IPS DF 4.7 (cell line): ENCODE measurements at regions not wholly inside any gene's neighbourhood (a gene's known extent, or its start where the extent isn't known, plus 50 kb on each side); places are given as distances from the start of the nearest gene placed in this dataset.
"Not testable (repeated sequence)": the region's sequence is repeated elsewhere in the genome, so short reads cannot be mapped to it uniquely, and the experiment has no call there.

Experiments
- DNase-seq: peaks from one replicate; pipeline ENCODE4 v3.0.0-alpha.2; 2013; ENCODE audit warnings: low spot score; ENCODE audit errors: extremely low read depth

DNA sequence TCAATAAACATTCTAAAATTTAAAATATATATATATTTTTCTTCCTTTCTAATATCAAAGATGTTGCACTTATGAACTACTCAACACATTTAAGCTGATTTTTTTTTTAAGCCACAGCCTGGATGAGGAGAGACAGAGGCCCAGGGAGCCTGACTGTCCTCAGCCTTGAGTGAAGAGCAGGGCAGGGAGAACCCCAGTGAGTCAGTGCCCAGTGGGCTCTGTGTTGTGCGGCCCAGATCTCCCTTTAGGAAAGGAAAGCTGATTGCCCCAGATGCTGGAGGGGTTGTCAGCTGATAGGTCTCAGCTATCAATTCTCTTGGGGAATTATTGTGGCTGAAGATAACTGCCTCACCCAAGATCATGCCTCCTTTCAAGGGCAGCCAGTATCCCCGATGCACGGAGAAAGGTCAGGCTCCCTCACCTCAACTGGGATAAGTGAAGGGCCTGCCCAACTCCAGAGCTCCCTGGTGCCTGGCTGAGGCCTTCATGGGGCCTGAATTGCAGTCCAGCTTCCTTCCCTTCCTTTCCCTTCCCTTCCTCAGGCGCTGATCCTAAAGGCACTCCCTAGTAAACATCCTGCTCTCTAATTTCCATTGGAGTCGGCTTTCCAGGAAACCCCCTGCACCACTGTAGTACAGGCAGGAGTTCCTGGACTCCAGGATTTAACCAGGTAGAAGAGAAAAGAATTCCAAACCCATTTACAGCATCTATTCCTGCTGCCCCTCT is 106.9 kb upstream of the ATL2 start:
- no peak for DNase-seq

DNA sequence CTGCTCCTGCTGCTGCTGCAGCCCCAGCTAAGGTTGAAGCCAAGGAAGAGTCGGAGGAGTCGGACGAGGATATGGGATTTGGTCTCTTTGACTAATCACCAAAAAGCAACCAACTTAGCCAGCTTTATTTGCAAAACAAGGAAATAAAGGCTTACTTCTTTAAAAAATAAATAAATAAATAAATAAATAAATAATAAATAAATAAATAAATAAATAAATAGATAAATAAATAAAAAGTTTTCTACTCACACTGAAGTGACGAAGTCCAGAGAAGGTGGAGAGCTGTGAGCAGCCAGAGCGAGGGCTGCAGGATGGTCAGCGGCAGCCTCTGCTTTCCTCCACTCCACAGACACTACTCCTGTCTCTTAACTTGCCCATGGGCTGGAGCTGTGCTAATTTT is 105.6 kb upstream of the ATL2 start:
- DNase-seq: not testable (repeated sequence)

DNA sequence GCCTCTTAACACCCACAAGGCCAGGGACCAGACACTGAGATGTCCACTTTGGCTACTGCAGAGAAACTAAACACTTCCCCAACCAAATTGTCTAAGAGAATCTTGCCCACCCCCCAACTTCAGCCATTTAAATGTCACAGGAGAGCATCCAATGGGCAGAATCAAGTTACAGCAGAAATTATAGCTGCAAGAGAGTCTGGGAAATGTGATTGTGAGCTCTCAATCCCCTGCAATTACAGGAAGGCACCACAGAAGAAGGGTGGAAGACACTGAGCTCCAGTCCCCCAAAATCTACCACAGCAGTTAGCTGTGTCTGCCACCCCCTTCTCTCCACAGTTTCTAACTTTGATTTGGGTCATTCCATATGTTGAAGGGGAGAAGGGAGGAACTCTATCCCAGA is 103.5 kb upstream of the ATL2 start:
- DNase-seq: no peak

DNA sequence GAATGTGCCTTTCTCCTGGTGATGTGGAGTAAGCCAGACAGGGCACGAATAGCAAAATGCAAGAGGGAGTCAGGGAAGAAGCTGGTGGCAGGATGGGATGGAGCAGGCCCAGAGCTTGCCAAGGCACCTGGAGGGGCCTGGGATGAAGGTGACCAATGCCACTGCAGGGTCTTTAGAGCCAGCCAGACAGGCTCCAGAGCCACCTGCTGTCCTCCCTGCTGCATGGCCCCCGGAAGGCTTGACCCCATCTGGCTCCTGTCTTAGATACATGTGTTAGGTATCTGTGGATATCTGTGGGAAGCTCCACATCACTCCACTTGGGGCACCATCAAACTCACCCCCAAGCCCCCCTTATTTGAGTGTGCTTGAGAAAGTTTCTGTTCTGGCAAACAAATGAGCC is 99.9 kb upstream of the ATL2 start:
- DNase-seq: no peak

DNA sequence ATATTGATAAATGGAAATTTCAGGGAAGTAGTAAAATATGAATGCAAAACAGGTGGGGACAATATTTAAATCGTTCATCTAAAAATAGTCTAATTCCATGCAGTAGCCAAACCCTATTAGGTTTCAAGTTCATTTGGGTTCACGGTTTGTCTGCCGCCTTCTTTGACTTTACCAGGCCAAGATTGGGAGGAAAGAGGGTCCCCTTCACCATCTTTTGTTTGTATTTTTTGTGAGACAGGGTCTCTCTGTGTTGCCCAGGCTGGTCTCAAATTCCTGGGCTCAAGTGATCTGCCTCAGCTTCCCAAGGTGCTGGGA is 98.5 kb upstream of the ATL2 start:
- DNase-seq: no peak

DNA sequence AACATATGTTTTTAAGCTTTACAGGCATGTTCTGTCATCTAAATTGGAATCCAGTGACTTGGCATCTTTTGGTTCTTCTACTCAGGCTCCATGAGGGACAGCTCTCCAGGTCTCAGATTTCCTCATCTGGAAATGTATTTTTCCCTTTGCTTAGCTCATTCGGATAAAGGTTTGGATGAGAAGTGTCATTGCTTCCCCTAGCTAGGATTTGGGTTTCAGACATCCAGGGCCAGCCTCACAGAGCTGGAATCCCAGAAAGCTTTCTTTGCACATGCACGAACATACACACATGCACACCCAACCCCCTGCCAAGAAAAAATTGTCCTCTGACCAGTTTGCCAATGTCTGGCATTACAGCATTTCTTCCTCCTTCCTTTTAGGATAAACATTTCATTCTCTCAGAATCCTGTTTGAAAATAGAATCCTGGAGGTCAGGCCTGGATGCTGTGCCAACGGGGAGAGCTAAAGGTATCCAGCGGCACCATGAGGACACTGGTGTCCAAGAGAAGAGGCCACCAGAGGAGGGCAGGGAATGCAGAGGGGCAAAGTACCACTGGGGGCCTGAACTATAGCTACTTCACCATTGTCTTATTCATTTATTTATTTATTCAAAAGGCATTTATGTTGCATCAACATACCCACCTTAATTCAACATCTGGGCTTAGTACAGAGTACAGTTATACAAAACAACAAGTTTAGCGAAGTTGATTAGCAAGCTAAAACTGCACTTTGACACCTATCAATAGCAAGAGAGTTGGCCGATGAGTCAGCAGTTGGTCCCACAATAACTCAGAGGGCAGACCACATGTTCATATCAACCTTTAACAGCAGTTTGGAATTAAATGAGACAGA is 97.9 kb upstream of the ATL2 start:
- DNase-seq: no peak

DNA sequence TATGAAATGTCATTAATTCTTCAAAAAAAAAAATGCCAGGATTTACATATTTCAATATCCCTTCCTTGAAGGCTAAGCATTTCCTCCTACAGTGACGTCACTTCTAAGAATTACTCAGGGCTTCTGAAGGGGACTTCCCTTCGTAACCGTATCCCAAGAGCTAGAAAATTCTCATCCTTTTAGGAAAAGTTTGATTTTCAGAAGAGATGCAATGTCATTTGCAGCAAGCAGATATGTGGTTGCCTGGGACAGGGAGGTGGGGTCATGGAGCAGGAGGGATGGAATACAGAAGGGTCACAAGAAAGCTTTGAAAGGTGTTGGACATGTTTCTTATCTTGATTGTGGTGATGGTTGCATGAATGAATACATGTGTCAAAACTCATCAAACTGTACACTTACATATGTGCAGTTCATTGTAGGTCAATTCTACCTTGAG is 97.0 kb upstream of the ATL2 start:
- DNase-seq: no peak

DNA sequence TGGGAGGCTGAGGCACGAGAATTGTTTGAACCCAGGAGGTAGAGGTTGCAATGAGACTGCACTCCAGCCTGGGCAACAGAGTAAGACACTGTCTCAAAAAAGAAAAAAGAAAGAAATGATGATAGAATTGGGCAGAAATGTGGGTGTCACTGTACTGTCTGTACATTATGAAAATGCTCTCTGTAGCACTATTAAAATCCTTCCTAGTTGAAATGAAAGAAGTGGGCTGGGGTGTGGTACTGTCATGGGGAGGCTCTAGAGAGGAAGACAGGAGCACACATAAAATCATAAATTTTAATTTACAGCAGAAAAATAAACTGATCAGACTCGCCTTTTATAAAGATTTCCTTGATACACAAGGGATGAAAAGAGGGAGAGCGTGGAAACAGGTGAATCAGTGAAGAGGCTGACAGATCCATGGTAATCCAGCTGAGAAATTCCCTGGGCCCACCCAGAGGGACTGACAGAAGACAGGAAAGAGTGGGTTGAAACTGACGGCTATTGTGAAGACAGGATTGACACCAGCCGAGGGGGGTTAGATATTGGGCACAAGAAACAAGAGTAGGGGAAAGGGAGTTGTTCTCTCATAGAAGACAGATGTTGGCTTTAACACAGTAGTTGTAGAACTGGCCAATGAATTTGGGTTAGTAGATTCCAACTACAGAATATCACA is 96.4 kb upstream of the ATL2 start:
- DNase-seq: no peak

DNA sequence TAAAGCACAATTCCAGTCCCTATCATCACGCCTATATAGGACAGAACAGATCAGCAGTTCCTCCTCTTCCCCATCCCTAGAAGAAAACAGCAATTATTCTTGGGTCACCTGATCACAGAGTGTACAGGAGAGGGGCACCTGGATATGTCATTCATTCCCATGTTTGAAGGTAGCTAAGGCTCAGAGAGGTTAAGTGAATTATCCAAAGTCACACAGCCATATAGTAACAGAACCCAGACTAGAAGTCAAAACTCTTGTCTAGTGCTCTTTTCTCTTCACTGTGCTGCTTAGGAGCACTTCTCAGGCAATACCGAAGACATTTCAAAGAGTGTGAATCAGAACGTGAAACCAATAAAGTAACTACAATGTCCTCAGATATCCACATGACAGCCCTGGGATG is 93.0 kb upstream of the ATL2 start:
- DNase-seq: no peak

DNA sequence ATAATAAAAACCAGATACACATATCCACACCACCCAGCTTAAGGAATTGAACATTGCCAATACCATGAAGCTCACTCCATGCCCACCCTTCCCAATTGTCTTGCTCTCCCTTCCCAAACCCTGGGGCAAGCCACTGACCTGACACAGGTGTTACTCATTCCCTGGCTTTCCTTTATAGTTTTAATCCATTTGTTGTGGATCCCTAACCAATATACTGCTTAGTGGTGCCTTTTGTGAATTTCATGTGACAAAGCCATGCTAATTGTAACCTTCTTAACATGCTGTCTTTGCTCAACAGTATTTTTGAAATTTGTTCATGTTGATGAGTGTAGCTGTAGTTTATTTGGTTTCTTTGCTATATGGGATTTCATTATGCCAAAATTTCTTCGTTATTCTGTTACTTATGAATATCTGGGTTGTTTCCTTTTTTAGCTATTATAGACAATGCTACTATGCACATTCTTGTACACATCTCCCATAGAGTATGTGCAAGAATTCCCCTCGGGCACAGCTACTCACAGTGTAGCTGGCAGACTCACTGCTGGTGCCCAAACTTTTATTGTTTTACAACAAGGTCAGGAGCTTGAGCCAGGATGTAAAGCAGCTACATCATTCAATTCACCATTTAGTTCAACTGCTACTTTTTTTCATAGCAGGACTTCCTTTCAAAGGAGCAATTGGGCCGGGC is 90.8 kb upstream of the ATL2 start:
- no peak for DNase-seq

DNA sequence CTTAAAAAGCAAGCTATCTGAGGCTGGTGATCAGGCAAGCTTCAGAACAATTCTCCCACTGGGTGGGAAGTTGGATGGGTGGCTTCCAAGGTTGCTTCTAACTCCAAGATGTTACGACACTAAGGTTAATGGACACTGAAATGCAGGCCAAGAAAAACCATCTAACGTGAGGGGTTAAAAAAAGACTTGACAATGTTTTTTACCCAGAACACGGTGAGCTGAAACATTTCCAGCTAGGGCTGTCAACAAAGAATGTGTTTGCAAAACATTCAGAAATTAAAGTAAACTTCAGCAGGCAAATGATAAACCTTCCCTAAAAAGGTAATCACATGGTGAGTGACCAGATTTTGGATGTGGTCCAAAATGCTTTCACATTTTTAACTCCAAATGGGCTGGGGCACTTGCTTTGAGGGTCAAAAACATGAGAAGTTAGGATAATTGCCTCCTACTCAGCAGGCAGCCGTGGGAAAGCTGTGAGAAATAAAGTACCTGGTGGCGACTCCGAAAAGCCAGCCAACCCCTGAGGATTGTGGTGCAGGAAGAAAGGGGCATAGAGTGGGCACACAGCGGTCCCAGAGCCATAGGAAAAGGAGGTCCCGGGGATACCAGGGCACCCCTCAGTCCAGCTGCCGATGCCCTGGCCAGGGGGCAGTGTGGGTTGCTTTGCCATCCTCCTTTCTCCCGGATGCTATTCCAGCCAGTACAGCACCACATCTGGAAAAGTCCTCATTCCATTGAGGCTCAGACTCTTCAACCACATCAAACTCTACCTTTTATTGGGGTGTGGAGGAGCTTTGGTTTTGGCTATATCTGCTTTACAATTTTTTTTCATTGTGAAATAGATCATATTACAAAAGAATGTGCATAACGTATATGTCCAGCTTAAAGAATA is 90.0 kb upstream of the ATL2 start:
- no peak for DNase-seq

DNA sequence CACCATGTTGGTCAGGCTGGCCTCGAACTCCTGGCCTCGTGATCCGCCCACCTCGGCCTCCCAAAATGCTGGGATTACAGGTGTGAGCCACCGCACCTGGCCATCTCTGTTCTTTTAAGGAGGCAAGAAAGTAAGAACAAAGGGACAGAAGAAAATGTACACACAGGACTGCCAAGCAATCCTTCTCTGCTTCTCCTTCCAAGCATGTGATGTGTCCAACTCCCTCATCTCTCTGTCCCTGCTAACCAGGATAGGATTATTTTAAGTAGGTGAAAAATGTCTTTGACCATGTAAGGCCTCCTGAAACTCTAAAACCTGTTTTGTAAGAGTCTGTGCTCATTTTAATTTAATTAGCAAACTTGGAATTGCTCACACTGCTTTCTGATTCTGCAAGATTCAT is 89.3 kb upstream of the ATL2 start:
- DNase-seq: no peak

DNA sequence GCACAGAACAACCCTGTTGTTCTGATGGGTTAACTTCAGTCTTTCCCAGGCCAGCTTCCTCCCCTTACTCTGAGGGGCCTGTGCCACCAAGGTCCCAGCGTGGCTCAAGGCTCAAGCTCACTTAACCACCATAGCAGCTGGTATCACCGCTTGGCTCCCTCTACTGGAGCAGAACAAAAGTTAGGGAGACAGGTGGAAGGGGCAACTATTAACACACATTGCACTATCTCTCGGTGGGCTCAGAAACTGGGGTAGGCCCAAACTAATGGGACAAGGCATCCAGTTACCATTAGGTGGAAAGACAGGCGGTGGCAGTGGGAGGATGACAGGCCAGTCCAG is 88.7 kb upstream of the ATL2 start:
- no peak for DNase-seq

DNA sequence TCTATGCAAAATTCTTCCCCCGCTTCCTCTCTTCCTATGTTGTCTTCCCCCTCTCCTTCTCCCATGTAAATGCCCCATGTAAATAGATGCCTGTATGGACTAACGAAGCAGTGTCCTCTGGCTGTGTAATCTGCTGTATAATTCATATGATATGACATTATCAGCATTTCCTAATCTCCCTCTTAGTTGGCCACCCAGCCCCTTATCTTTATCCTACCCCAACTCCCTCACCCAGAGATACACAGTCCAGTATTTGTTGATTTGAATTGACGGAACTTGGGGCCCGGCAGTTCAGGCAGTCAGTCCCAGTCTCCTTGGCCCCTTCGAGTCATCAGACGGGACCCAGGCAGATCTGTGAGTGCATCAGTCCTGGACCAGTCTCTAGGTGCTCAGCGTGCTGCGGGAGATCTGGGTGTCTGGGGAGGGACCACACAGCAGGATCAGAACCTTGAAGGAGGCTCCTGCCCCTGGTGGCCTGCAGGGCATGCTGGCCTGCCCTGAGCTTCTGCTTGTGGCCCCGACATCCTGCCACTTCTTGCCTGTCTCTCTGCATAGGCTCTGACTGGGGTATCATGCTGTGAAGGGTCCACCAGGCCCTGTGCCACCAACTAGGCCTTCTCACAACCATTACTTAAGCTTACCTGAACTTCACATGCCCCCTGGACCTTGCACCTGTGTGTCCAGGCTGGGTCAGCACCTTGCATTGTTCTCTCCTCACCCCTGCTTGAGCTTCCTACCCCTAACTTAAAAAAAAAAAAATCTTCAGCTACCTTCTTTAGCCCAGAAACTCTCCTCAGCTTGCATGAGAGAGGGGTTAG is 88.1 kb upstream of the ATL2 start:
- no peak for DNase-seq

DNA sequence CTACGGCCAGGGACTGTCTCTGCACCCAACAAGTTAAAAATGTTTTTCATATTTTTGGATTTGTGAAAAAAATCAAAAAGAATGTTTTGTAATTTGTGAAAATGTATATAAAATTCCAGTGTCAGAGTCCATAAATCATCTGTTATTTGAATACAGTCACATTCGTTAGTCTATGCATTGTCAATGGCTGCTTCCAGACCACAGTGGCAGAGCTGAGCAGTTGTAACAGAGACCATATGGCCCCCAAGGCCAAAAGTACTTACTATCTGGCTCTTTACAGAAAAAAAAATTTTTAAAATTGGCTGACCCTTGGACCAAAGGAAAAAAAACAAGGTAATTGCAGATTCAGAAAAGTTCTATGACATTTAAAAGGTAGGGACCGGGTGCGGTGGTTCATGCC is 86.7 kb upstream of the ATL2 start:
- DNase-seq: no peak

DNA sequence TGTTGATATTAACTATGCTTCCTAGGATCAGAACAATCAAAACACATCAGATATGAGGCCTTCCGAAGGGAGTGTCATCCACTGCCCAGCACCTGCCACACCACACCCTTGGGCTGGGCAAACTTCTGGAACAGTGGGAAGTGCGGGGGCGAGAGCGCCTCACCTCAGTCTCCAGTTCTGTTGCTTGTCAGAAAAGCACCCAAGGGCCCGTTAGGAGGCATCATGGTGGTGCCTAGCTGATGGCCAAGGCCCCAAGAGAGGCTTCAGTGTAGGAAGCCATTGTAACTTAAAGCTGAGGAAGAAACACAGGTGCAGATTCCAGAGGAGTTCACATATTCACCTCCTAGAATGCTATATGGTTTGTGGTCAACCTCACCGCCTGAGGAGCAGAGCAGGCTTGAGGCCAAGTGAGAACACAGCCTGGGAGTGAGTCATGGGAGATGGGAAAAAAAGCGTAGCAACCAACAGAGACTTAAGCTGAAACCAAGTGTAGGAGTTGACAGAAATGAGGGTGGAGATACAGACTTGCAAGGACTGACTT is 85.1 kb upstream of the ATL2 start:
- DNase-seq: no peak

DNA sequence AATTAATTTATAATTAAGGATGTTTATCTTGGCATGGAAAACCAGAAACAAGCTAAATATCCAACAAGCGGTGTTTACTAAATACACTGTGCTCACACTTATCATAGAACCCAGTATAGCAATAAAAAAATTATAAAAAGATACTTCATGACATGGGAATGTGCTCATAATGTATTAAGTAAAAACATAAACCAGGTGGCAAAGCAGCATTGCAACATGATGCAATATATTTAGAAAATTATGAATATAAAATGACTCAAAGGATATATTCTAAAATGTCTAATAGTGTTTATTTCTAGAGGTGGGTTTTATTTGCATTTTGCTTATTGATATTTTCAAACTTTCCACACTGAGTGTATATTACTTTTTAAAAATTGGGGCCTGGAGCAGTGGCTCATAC is 84.4 kb upstream of the ATL2 start:
- no peak for DNase-seq

DNA sequence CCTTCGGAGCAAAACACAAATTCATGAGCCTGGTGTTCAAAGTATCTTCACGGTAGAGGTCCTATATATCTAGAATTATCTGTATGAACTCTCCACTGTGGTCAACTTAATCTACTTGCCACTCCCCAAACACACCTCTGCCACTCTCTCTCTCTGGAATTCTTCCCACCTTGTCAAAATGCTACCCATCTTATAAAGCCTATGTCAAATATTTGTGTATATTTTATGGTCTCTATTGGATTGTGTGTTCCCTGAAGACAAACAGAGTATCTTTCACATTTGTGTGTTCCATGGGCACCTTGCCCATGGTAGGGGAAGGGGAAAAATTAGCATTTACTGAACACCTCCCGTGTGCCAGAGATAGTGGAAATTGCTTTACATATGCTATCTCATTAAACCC is 83.2 kb upstream of the ATL2 start:
- no peak for DNase-seq

DNA sequence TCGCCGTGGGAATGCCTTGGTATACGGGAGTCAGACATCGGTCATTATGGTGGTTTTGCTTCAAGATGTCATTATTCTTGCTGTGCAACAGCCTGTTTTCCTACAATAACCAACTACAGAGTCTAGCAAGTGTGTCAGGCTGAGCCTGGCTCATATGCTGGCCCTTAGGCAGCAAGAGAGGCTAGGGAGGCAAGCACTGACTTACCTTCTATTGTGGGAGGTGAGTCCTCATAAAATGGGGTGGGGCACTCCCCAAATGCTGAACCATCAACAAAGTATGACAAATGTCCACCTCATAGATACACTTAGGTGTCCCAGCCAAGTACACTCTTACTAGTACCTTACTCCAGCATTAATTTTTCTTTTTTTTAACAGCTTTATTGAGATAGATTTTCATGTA is 77.0 kb upstream of the ATL2 start:
- no peak for DNase-seq

DNA sequence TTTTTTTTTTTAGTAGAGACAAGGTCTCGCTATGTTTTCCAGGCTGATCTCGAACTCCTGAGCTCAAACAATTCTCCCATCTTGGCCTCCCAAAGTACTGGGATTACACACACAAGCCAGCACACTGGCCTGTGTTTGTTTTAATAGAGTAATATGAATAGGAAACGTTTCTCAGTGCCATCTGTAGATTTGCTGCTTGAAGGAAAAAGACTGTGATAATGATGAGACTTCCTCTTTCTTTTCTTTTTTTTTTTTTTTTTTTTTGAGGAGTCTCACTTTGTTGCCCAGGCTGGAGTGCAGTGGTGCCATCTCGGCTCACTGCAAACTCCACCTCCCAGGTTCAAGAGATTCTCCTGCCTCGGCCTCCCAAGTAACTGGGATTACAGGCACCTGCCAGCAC is 74.7 kb upstream of the ATL2 start:
- not testable (repeated sequence) for DNase-seq
